Muscle of leg (tissue), 3 donors: ENCODE measurements at regions not wholly inside any gene's neighbourhood (a gene's known extent, or its start where the extent isn't known, plus 50 kb on each side); places are given as distances from the start of the nearest gene placed in this dataset.

Experiments
- DNase-seq: peaks from one replicate; pipeline ENCODE4 v3.0.0; 2013
- H3K27ac ChIP-seq: one replicate; pipeline ENCODE4 v1.5.1; 2013; ENCODE audit warnings: mild to moderate bottlenecking, low read length, control low read depth
- H3K27me3 ChIP-seq: one replicate; pipeline ENCODE4 v1.6.1; 2013; ENCODE audit warnings: low read length; ENCODE audit not compliant: control insufficient read depth, insufficient read depth
- H3K36me3 ChIP-seq: one replicate; pipeline ENCODE4 v1.6.1; 2013; ENCODE audit warnings: low read length; ENCODE audit not compliant: control insufficient read depth, insufficient read depth
- H3K4me1 ChIP-seq: one replicate; pipeline ENCODE4 v1.6.1; 2013; ENCODE audit warnings: low read length; ENCODE audit not compliant: control insufficient read depth, insufficient read depth
- H3K4me3 ChIP-seq: one replicate; pipeline ENCODE4 v1.5.1; 2013; ENCODE audit warnings: low read length, control low read depth
- H3K9me3 ChIP-seq: replicated peaks from 2 replicates; pipeline ENCODE4 v1.6.1; 2013; ENCODE audit warnings: low read depth, low read length; ENCODE audit not compliant: control insufficient read depth
- WGBS: methylation state at CpG from one replicate; pipeline ENCODE4 v1.1.5; 2013; ENCODE audit warnings: missing lambda C conversion rate; ENCODE audit not compliant: insufficient coverage; 5-methylcytosine and 5-hydroxymethylcytosine counted together

DNA sequence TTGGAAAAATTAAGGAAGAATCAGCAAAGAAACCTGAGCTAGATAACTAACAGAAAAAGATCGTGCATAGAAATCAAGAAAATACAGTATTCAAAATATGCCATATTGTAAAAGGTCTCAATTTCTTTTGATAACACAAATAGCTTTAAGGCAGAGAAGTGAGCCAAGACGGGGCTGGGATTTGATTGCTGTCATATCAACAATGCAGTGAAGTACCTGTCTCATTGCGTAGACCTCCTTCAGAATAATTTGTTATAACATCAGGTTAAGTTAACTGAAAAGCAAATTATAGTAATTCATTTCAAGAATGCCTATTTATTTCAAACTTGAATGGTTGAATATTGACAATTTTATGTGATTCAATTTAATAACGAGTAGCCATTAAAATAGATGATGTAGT, 453.8 kb upstream of the MAP2 start:
- WGBS: no CpG with 5 or more reads among the region's 4 CpGs
- DNase-seq: no peak
- Histone ChIP-seq H3K27me3 (no peaks in the 10 kb centered on the region), H3K36me3 (no peaks in the 10 kb centered on the region), H3K27ac (no peak overlapping the region), H3K9me3 (peaks cover 4% of the 10 kb centered on the region), H3K4me3 (no peak overlapping the region), H3K4me1 (no peaks in the 10 kb centered on the region)

GRCh38 chr2:208977582-208977981, 446.3 kb upstream of the MAP2 start:
- Histone ChIP-seq H3K4me1 (no peaks in the 10 kb centered on the region), H3K36me3 (no peaks in the 10 kb centered on the region), H3K4me3 (no peak overlapping the region), H3K9me3 (no peaks in the 10 kb centered on the region), H3K27me3 (no peaks in the 10 kb centered on the region), H3K27ac (no peak overlapping the region)
- DNase-seq: no peak
- no CpG with 5 or more reads among the region's 2 CpGs for WGBS

DNA sequence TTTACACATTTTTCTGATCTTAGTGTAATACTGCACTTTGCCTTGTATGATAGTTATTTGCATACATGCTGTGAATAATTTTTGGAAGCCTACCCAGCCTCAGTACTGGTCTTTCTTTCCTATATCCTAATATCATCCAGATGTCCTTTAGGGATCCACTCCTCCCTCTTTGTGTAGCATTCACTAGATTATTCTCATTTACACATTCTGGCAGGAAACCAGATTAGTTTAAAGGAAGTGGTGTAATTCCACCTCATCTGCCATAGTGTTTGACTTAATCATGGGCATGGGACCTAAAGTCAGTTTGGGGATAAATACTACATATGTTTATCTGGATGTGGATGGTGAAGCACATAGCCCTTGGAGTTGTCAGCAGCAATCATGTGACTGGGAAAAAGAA, 444.9 kb upstream of the MAP2 start:
- no peaks in the 10 kb centered on the region for H3K4me1 ChIP-seq
- H3K27ac ChIP-seq: no peak overlapping the region
- H3K4me3 ChIP-seq: no peak overlapping the region
- no peaks in the 10 kb centered on the region for H3K9me3 ChIP-seq
- no peaks in the 10 kb centered on the region for H3K27me3 ChIP-seq
- no peaks in the 10 kb centered on the region for H3K36me3 ChIP-seq
- peak; percentile 15 for DNase-seq

- H3K36me3 ChIP-seq: no peaks in the 10 kb centered on the region
- DNase-seq: no peak
- no peak overlapping the region for H3K27ac ChIP-seq
- no peak overlapping the region for H3K4me3 ChIP-seq
- no peaks in the 10 kb centered on the region for H3K4me1 ChIP-seq
- no peaks in the 10 kb centered on the region for H3K9me3 ChIP-seq
- no peaks in the 10 kb centered on the region for H3K27me3 ChIP-seq
Observed at GRCh38 chr2:208980321-208980720, 443.5 kb upstream of the MAP2 start.

DNA sequence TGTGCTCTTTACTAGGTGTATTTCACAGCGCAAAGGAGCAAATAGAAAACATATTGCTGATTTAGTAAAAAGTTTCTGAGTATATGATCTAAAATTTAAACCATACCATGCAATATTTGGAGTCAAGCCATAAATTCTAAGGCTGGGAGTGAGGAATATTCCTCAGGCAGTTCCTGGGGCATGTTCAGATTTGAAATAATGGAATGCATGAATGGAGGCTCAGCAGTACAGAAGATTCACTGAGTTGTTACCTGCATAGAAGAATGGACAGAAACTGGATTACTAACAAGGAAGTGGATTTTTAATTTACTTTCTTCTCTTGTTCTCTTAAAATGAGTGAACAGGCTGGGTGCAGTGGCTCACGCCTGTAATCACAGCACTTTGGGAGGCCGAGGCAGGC, 441.0 kb upstream of the MAP2 start:
- H3K4me1 ChIP-seq: no peaks in the 10 kb centered on the region
- no peak overlapping the region for H3K27ac ChIP-seq
- no peak overlapping the region for H3K4me3 ChIP-seq
- H3K9me3 ChIP-seq: no peaks in the 10 kb centered on the region
- H3K27me3 ChIP-seq: no peaks in the 10 kb centered on the region
- 100% methylated on average over 1 of the region's 3 CpGs for WGBS
- H3K36me3 ChIP-seq: no peaks in the 10 kb centered on the region
- no peak for DNase-seq

DNA sequence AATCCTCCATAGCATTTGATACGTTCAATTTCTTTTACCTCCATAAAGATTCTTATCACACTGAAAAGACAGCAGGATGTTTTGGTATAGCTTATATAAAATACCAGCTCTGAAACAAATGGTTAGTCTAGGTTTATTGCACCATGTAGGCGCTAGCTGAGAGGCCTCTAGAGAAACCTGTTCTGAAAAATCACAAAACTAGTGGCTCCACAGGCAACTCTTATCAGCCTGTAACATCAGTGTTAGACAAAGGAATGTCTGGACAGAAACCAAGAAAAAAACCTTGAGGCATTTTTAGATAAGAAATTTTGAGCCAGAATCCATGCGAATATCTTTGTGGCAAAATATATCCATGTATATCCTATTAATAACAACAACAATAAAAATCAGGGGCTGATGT, 440.4 kb upstream of the MAP2 start:
- Histone ChIP-seq H3K27me3 (no peaks in the 10 kb centered on the region), H3K36me3 (no peaks in the 10 kb centered on the region), H3K27ac (no peak overlapping the region), H3K9me3 (no peaks in the 10 kb centered on the region), H3K4me1 (no peaks in the 10 kb centered on the region), H3K4me3 (no peak overlapping the region)
- no peak for DNase-seq
- WGBS: no CpG with 5 or more reads among the region's 3 CpGs

DNA sequence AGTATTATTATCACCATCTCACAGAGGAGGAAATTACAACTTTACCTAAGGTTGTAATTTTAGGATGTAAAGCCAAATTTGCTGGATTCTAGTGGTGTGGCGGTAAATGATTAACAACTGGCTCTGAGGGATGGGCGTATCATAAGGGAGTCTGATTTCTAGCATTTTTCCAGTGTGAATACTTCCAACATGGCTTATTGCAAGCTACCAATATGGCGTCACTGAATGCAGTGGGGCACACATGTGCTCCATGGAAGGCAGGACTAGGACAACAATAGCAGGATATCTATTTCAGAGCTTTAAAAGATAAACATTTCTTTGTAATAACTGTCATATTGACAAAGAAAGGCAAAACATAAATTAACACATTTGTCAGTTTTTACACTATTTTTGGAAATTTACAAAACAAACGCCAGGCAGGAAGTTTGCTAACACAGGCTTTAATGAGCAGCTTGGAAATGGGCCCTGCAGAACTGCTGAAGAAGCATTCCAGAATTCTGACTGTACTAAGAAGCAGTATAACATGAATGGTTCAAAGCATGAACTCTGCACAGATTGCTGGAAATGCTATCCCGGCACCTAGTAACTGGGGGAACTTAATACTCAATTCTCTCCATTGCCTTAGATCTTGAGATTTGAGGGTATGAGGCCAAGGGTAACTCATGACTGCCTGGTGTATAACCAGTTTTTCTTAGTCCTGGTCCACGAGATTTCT, 439.3 kb upstream of the MAP2 start:
- Histone ChIP-seq H3K4me1 (no peaks in the 10 kb centered on the region), H3K9me3 (no peaks in the 10 kb centered on the region), H3K27ac (no peak overlapping the region), H3K36me3 (no peaks in the 10 kb centered on the region), H3K4me3 (no peak overlapping the region), H3K27me3 (no peaks in the 10 kb centered on the region)
- WGBS: no CpG with 5 or more reads among the region's 6 CpGs
- peak; percentile 35 for DNase-seq

DNA sequence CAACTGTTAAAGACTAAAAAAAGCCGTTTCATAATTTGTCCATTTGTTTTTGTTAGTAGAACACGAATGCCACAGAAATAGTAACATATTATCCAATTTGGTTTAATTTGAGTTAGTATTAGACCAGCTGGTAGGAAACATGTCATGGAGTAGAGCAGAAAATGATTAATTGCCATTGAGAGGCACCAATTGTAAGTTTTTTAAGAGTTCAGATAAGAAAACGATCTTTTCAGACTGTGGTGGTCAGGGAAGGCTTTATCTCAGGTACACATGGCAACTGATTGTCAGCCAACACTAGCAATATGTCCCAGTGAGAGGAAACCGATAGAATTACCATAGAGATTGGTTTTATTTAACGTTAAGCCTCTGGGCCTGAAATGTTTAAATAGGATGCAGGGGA, 438.2 kb upstream of the MAP2 start:
- WGBS: 33% methylated on average over 1 of the region's 5 CpGs

DNA sequence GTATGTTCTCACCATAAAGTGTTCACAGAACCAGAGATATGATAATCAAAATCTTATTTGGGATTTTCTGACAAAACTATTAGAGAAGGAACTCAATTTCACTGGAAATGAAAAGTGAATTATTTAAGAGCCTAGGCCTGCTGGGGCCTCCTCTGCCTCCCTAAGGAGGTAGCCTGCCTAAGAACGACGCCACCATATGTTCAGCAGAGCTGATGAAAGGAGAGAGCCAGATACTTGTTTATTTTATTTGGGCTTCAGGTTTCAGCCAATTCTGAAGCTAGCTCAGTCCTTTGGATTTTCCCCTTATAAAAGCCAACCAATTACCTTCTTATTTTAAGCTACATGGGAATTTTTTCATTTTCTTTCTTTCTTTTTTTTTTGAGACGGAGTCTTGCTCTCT, 433.1 kb upstream of the MAP2 start:
- DNase-seq: no peak
- no peak overlapping the region for H3K4me3 ChIP-seq
- no peaks in the 10 kb centered on the region for H3K27me3 ChIP-seq
- H3K36me3 ChIP-seq: no peaks in the 10 kb centered on the region
- no peak overlapping the region for H3K27ac ChIP-seq
- WGBS: 0% methylated on average over 2 of the region's 3 CpGs
- H3K9me3 ChIP-seq: peaks cover 2% of the 10 kb centered on the region
- H3K4me1 ChIP-seq: no peaks in the 10 kb centered on the region

More for the DNA sequence above, 438.2 kb upstream of the MAP2 start:
- Histone ChIP-seq H3K4me1 (no peaks in the 10 kb centered on the region), H3K36me3 (no peaks in the 10 kb centered on the region), H3K27me3 (no peaks in the 10 kb centered on the region), H3K4me3 (no peak overlapping the region), H3K27ac (no peak overlapping the region), H3K9me3 (no peaks in the 10 kb centered on the region)
- no peak for DNase-seq

DNA sequence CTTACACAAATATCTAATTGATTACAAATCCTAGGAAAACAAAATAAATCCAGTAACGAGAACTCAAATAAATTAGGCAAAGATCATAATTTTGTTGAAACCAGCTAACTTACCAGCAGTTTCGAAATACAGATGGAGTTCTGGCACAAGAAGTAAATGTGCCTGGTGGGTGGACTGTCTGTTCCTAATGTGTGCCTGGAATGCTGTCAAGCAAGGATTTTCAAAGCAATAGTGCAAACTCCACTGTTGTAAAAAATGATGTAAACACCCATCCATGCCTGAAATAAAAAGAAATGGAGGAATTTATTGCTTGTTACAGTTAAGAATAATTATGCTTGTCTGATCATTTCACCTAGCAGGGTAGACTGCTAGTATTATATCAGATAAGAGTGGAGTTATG, 423.9 kb upstream of the MAP2 start:
- no peak for DNase-seq
- no peak overlapping the region for H3K27ac ChIP-seq
- H3K4me1 ChIP-seq: no peaks in the 10 kb centered on the region
- no peaks in the 10 kb centered on the region for H3K36me3 ChIP-seq
- H3K27me3 ChIP-seq: no peaks in the 10 kb centered on the region
- H3K4me3 ChIP-seq: no peak overlapping the region
- WGBS: no CpG with 5 or more reads among the region's 2 CpGs
- peaks cover 6% of the 10 kb centered on the region for H3K9me3 ChIP-seq

DNA sequence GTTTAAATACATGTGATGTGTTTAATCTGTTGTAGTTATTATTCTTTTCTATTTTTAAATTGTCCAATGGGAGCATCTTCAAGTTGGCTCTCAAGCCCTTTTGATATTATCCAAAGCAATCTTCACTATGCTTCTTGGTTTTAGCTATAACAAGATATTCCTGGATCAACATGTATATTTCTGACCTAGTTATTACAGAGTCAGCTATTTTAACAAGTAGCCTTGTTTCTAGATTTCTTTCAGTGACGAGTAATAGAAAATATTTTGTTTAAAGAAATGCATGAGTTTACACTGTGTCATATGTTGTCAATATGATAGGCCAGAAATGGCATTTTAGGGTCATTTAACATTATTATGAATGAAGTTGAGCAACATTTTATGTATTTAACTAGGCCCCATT, 421.8 kb upstream of the MAP2 start:
- Histone ChIP-seq H3K9me3 (peaks cover 13% of the 10 kb centered on the region), H3K36me3 (no peaks in the 10 kb centered on the region), H3K4me1 (no peaks in the 10 kb centered on the region), H3K27me3 (no peaks in the 10 kb centered on the region), H3K4me3 (no peak overlapping the region), H3K27ac (no peak overlapping the region)
- WGBS: no CpG with 5 or more reads among the region's 1 CpG
- DNase-seq: no peak
